Kidney (tissue), 13 donors: ENCODE measurements at regions not wholly inside any gene's neighbourhood (a gene's known extent, or its start where the extent isn't known, plus 50 kb on each side); places are given as distances from the start of the nearest gene placed in this dataset.

Experiments used
- DNase-seq, 5 donors: peaks; one replicate each; pipeline ENCODE4 v3.0.0-alpha.2; 2013 to 2020
- FAIRE-seq: peaks from 2 replicates; lab custom pipeline; 2012; peaks lifted over from hg19 to GRCh38; lab: Jason Lieb, UNC
- H3K27ac ChIP-seq, 2 donors: one replicate each; pipeline ENCODE4 v1.7.0; 2013; ENCODE audit warnings: low read depth in 2 of 2, low read length in 2 of 2, inconsistent platforms in 1 of 2
- H3K27me3 ChIP-seq: one replicate; pipeline ENCODE4 v1.7.1; 2013; ENCODE audit warnings: low read length, inconsistent platforms; ENCODE audit not compliant: control insufficient read depth, insufficient read depth
- H3K36me3 ChIP-seq, 3 donors: one replicate each; pipeline versions ENCODE4 v1.7.0 to v1.7.1; 2013; ENCODE audit warnings: low read length in 3 of 3, control low read depth in 1 of 3, inconsistent platforms in 1 of 3; ENCODE audit not compliant: insufficient read depth in 3 of 3, control insufficient read depth in 2 of 3
- H3K4me1 ChIP-seq, 3 donors: one replicate each; pipeline versions ENCODE4 v1.7.0 to v1.7.1; 2013; ENCODE audit warnings: low read length in 3 of 3, inconsistent platforms in 1 of 3, low read depth in 1 of 3; ENCODE audit not compliant: control insufficient read depth in 2 of 3, insufficient read depth in 2 of 3
- H3K4me3 ChIP-seq, 3 donors: one replicate each; pipeline versions ENCODE4 v1.7.0 to v1.8.1; 2013; ENCODE audit warnings: low read length in 3 of 3, control low read depth in 1 of 3, inconsistent platforms in 1 of 3
- H3K9ac ChIP-seq, 3 donors: one replicate each; pipeline versions ENCODE4 v1.7.0 to v1.7.1; 2013; ENCODE audit warnings: low read length in 3 of 3, control low read depth in 1 of 3, inconsistent platforms in 1 of 3
- H3K9me3 ChIP-seq, 3 donors: one replicate each; pipeline versions ENCODE4 v1.7.0 to v1.7.1; 2013; ENCODE audit warnings: low read length in 3 of 3, control low read depth in 1 of 3, inconsistent platforms in 1 of 3; ENCODE audit not compliant: control insufficient read depth in 2 of 3, insufficient read depth in 1 of 3
- intact Hi-C: fragments of 100-400 bp; cut with DNase I; formaldehyde crosslinking; loops from one replicate; pipeline ENCODE4 v1.11.1; 2022
- TF ChIP-seq, protein P1 (sequence below): IDR thresholded peaks from 3 replicates; pipeline ENCODE4 v1.5.1; 2012; ENCODE audit warnings: mild to moderate bottlenecking, moderate library complexity, borderline replicate concordance; ENCODE audit not compliant: insufficient read depth; ENCODE audit errors: extremely low read depth
- donor health status: control.
- donor health status: control.
- donor health status: control.
- donor health status: control.
- donor health status: control.
- donor health status: DM: yes; HTN: yes; CAD: no.
- donor health status: Normal renal cell carcinoma (clear cell type).

DNA sequence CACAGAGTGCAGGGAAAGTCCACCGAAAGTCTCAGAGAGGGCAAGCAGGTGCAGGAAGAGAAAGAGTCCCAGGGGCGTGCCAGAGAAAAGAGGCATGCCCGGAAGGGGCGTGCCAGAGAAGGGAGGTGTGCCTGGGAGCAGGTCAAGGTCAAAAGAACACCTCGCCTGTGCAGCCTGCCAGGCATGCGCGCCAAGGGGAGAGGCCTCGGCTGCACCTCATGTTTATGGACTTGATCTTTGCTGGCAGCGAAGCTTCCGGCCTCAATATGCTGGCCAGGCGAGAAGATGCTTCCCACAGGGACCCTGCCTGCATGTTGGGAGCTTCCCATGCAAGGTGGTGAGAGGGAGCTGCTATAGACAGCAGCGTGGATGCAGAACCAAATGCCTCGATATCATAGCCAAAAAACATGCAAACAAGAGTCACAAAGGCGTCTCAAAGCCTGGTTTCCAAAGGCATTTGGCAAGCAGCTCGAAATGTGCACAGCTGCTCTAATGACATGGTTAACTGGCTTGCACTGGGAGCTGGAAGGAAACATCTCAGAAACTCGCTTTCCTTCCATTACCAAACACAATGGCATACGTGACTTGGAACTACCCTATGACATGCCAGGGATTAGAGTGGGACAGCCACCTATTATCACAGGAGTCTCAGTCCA lies 192.5 kb upstream of the PPP2R2D start:
- Histone ChIP-seq H3K27me3 (no peaks in the 10 kb centered on the region), H3K4me3 (no peak overlapping the region), H3K27ac (no peak overlapping the region), H3K9ac (no peak overlapping the region), H3K36me3 (no peaks in the 10 kb centered on the region), H3K9me3 (peaks cover 0 to 14% (median 0%) of the 10 kb centered on the region in 3 donors), H3K4me1 (no peaks in the 10 kb centered on the region)
- intact Hi-C loops = no loop called here
- DNase-seq (peak in 2 of 5 donors; percentile 5 to 31), FAIRE-seq (no peak)
- TF ChIP-seq, protein P1, sequence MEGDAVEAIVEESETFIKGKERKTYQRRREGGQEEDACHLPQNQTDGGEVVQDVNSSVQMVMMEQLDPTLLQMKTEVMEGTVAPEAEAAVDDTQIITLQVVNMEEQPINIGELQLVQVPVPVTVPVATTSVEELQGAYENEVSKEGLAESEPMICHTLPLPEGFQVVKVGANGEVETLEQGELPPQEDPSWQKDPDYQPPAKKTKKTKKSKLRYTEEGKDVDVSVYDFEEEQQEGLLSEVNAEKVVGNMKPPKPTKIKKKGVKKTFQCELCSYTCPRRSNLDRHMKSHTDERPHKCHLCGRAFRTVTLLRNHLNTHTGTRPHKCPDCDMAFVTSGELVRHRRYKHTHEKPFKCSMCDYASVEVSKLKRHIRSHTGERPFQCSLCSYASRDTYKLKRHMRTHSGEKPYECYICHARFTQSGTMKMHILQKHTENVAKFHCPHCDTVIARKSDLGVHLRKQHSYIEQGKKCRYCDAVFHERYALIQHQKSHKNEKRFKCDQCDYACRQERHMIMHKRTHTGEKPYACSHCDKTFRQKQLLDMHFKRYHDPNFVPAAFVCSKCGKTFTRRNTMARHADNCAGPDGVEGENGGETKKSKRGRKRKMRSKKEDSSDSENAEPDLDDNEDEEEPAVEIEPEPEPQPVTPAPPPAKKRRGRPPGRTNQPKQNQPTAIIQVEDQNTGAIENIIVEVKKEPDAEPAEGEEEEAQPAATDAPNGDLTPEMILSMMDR = no peak

DNA sequence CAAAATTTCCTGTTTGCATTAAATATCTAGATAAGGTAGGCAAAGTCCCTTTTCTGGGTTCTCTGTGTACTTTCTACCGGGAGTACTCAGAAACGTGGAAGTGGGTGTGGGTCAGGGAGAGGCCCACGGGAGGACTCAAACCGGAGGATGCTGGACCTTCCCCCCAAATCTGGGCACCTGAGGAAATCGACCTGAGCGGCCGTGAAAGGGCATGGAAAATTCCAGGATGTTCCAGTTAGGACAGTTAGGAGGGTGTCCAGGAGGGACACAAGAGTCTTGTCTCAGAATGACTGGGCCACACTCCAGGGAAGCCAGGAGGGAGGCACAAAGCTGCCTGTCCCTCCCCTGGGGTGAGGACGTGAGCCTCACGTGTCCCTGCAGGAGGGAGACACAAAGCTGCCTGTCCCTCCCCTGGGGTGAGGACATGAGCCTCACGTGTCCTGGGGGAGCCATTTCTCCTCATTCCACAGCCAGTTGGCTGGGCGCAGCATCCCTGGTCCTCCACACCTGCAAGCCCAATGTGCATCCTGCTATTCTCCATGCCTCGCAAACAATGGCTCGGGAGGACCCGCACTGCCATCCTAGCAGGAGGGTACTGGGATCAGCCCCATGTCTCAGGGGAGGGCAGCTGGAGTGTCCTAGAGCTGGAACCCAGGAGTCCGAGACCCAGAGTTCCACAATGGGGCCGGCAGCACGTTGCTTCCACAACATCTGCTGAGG lies 190.5 kb upstream of the PPP2R2D start:
- H3K27me3 ChIP-seq = no peaks in the 10 kb centered on the region
- no peaks in the 10 kb centered on the region for H3K4me1 ChIP-seq
- H3K9me3 ChIP-seq = peaks cover 0 to 23% (median 0%) of the 10 kb centered on the region in 3 donors
- H3K9ac ChIP-seq = no peak overlapping the region
- H3K27ac ChIP-seq = no peak overlapping the region
- no peaks in the 10 kb centered on the region for H3K36me3 ChIP-seq
- TF ChIP-seq, protein P1 = no peak
- H3K4me3 ChIP-seq = no peak overlapping the region
- intact Hi-C loops = no loop called here
- FAIRE-seq (no peak), DNase-seq (peak in 1 of 5 donors; percentile 19)

DNA sequence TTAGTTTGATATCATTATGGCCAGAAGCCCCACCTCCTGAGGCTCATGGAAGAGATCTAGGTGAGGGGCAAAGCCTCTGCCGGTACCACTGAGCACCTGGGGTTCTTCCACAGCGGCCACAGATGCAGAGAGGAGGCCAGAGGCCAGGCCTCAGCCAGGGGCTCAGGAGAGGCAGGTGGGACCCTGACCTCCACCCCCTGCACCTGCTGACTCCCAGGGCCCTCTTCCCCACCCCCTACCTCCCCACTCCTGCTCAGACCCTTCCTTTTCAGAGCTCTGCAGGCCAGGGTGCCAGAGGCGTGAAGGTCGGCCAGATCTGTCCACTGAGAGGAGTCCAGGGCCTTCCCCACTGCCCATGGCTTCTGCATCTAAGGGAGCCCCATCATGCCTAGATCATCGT lies 178.7 kb upstream of the PPP2R2D start:
- H3K4me1 ChIP-seq = peaks cover 0 to 3% (median 2%) of the 10 kb centered on the region in 3 donors
- FAIRE-seq = no peak
- no peak overlapping the region for H3K4me3 ChIP-seq
- DNase-seq = no peak
- TF ChIP-seq, protein P1 = no peak
- intact Hi-C loops = no loop called here
- H3K9me3 ChIP-seq = no peaks in the 10 kb centered on the region
- no peak overlapping the region for H3K27ac ChIP-seq
- no peaks in the 10 kb centered on the region for H3K36me3 ChIP-seq
- no peaks in the 10 kb centered on the region for H3K27me3 ChIP-seq
- no peak overlapping the region for H3K9ac ChIP-seq
